NCI-H2081 treated with DMSO at 0.1 percent for 48 hours (cell line): ENCODE measurements at regions not wholly inside any gene's neighbourhood (a gene's known extent, or its start where the extent isn't known, plus 50 kb on each side); places are given as distances from the start of the nearest gene placed in this dataset.
"Not testable (repeated sequence)": the region's sequence is repeated elsewhere in the genome, so short reads cannot be mapped to it uniquely, and the experiment has no call there.

Experiments used
- DNase-seq: peaks from one replicate; lab custom pipeline; 2025; lab: John Stamatoyannopoulos, UW

DNA sequence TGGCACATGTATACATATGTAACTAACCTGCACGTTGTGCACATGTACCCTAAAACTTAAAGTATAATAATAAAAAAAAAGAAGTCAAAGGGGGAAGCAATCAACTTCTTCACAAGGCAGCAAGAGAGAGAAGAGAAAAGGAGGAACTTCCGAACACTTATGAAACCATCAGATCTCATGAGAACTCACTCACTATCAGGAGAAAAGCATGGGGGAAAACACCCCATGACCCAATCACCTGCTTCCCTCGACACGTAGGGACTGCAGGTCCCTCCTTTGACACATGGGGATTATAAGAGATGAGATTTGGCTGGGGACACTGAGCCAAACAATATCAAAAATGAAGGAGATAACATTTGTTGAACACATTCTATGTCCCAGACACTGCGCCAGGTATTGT, 94.8 kb upstream of the PHACTR1 start:
- DNase-seq = no peak

DNA sequence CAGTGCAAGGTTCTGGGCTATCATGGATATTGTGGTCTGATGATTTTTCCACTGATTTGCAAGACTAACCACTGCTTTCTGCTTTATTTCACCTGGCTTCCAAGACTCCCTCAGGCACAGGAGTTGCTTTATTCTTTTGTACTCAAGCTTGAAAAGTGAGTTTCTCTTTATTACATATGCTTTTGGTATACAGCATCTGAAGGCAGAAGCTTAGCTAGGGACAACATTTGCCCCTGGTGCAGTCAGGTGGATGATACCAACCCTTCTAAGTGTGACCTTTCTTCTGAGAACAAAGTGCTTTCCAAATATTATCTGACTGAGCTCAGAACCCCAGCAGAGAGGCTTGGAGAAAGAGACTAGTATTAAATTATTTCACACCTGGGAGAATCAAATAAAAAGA, 94.0 kb upstream of the PHACTR1 start:
- no peak for DNase-seq

DNA sequence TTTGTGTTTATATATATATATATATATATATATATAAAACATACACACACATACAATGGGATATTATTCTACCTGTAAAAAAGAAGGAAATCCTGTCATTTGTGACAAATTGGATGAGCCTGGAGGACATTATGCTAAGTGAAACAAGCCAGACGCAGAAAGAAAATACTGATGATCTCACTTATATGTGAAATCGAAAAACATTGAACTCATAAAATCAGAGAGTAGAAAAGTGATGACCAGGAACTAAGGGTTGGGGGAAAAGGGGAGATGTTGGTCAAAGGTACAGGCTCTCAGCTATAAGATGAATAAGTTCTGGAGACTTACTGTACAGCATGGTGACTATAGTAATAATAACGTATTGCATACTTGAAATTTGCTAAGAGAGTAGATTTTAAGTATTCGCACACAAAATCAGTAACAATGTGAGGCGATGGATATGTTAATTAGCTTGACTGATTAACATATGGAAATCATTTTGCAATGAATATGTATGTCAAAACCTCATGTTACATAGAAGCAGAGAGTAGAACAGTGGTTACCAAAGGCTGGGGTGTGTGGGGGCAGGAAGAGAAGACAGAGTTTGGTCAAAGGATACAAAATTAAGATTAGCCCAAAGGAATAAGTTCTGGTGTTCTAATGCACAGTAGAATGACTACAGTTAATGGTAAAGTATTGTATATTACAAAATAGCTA, 92.3 kb upstream of the PHACTR1 start:
- no peak for DNase-seq

DNA sequence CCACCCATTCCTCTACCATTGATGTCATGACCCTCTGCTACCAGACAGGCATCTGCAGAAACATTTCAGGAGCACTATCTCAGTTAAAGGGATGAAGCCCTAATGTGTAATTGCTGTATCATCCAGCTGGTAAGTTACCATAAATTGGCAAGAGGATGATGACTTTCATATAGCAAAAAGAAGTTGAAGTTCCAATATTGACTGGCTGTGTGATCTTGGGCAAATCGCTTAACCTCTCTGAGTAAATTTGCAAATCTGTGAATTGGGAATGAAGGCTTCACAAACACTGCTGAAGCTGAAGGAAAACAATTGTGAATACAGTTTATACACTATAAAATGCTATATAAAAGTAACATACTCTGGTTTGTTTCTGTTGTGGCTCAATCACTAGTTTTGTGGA, 89.5 kb upstream of the PHACTR1 start:
- DNase-seq = no peak

GRCh38 chr6:12628327-12628726, 88.2 kb upstream of the PHACTR1 start:
- DNase-seq = no peak

DNA sequence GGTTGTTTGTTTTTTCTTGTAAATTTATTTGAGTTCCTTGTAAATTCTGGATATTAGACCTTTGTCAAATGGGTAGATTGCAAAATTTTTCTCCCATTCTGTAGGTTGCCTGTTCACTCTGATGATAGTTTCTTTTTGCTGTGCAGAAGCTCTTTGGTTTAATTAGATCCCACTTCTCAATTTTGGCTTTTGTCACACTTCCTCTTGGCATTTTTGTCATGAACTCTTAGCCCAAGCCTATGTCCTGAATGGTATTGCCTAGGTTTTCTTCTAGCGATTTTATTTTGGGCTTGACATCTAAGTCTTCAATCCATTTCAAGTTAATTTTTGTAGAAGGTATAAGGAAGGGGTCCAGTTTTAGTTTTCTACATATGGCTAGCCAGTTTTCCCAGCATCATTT, 82.8 kb upstream of the PHACTR1 start:
- not testable (repeated sequence) for DNase-seq

DNA sequence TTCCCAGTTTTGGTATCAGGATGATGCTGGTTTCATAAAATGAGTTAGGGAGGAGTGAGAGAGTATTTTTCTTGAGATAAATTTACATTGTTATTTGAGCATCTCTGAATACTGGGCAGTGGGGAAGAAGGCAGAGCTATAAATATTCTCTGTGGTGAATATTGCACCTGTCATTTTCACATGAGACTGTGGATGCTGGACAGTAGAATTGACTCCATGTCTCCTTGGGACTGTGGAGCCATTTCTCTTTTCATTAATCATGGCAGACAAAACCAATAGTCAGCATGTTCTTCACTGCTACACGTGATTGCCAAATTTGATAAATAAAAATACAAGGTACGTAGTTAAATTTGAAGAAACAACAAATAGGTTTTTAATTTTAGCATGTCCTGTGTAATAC, 81.2 kb upstream of the PHACTR1 start:
- no peak for DNase-seq

- DNase-seq = no peak
Observed at GRCh38 chr6:12635813-12636212, 80.8 kb upstream of the PHACTR1 start.

- DNase-seq = no peak
Observed at GRCh38 chr6:12636336-12636735, 80.2 kb upstream of the PHACTR1 start.

DNA sequence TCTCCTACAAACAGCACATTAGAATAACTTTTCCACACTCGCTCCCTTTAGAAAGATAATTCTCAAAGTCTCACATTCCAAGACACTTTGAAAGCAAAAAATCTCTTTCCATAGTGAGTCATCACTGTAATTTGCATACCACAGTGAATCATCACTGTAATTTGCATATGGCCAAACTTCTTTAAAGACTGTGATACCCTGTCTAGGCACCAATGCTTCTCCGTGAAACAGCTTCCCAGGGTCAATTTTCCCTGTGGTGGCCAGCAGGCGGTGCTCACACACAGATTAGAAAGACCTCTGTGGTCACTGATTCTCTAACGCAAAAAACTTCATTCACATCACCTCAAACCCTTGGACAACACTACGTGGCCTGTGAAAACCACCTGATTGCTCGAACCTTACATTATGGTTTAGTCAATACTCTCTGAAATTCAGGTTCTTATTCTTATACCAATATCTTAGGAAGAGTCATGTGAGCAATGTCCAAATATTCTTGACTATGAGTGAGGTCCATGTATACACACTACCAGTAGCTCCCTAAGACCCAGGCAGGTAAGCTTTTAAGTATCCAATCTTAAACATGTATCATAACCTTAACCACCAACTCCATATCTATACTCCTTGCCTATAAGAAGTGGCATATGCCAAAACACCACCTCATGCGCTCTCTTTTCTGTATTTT, 78.5 kb upstream of the PHACTR1 start:
- peak; percentile 28 for DNase-seq

DNA sequence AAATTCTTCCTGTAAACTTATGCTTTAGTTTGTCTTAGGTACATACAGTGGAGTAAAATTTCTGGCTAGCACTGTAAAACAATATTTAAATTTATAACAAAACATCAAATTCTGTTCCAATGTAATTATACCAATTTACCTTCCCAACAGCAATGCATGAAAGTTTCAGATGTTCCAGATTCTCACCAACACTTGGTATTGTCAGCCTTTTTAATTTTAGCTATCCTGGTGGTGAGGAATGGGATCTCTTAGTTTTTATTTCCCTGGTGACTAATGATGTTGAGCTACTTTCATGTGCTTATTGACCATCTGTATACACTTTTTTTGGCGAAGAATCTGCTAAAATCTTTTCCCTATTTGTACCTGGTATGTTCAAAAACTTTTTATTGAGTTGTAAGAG, 76.1 kb upstream of the PHACTR1 start:
- no peak for DNase-seq

DNA sequence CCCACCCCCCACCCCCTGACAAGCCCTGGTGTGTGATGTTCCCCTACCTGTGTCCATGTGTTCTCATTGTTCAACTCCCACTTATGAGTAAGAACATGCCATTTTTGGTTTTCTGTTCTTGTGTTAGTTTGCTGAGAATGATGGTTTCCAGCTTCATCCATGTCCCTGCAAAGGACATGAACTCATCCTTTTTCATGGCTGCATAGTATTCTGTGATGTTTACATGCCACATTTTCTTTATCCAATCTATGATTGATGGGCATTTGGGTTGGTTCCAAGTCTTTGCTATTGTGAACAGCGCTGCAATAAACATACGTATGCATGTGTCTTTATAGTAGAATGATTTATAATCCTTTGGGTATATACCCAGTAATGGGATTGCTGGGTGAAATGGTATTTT, 74.8 kb upstream of the PHACTR1 start:
- not testable (repeated sequence) for DNase-seq

GRCh38 chr6:12645941-12646340, 70.6 kb upstream of the PHACTR1 start:
- DNase-seq = no peak

DNA sequence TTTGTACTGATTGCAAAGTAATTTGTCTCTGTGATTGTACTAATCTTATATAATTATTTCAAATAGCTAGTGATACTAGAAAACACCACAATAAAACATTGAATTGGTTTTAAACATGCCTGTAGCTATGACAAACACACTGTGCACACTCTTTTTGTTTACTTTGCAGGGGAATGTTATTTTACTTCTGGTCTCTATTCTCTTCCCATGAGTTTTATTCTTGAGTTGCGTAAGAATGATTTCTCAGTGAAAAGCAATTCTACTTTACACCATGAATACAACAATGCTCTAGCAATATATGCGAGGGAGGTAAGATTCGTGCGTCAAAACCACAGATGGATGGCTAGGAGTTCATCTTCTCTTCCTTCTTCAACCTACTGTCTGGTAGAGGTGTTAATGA, 68.4 kb upstream of the PHACTR1 start:
- no peak for DNase-seq

GRCh38 chr6:12649325-12649724, 67.2 kb upstream of the PHACTR1 start:
- DNase-seq = no peak

- DNase-seq = no peak
Observed at GRCh38 chr6:12653486-12653885, 63.1 kb upstream of the PHACTR1 start.

GRCh38 chr6:12654107-12654506, 62.5 kb upstream of the PHACTR1 start:
- DNase-seq = no peak

DNA sequence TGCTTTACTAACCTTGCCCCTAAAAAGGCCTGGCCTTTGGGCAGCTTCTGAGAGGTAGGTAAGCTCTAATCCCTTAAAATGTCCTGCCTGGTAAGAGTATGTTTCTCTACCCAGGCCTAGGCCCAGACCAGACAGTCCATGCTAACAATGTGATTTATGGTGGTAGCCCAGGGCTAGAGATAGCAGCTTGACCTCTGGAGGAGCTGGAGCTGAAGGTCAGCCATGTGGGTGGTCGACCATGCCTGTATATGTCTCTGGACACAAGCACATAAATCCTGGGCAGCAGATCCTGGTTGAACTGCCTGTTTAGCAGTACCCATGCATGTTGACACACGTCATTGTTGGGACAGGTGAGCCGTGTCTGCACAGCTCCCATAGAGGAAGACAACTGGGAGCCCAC, 62.1 kb upstream of the PHACTR1 start:
- DNase-seq = no peak

DNA sequence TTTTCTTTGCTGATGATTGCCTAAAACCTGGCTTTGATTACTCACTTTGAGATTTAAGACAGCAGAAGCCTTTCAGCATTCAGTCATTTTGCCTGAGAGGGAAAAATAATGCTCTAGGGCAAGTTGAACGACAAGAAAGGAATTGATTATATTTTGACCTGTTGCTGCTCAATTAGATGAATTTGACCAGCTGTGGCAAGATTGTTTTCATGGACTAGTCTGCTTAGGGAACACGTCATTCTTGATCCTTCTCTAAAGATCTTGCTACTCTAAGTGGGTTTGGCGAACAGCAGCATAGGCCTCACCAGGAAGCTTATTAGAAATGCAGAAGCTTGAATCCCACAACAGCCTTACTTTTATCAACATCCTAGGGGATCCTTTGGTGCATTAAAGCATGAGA, 59.7 kb upstream of the PHACTR1 start:
- DNase-seq = no peak

GRCh38 chr6:12657884-12658283, 58.7 kb upstream of the PHACTR1 start:
- DNase-seq = no peak

- no peak for DNase-seq
Observed at GRCh38 chr6:12661432-12662089, 55.0 kb upstream of the PHACTR1 start.
